Kidney glomerular epithelial cell (primary cell): ENCODE measurements at regions not wholly inside any gene's neighbourhood (a gene's known extent, or its start where the extent isn't known, plus 50 kb on each side); places are given as distances from the start of the nearest gene placed in this dataset.
"Not testable (repeated sequence)": the region's sequence is repeated elsewhere in the genome, so short reads cannot be mapped to it uniquely, and the experiment has no call there.

Experiments used
- DNase-seq: peaks from one replicate; lab custom pipeline; 2025; lab: John Stamatoyannopoulos, UW

DNA sequence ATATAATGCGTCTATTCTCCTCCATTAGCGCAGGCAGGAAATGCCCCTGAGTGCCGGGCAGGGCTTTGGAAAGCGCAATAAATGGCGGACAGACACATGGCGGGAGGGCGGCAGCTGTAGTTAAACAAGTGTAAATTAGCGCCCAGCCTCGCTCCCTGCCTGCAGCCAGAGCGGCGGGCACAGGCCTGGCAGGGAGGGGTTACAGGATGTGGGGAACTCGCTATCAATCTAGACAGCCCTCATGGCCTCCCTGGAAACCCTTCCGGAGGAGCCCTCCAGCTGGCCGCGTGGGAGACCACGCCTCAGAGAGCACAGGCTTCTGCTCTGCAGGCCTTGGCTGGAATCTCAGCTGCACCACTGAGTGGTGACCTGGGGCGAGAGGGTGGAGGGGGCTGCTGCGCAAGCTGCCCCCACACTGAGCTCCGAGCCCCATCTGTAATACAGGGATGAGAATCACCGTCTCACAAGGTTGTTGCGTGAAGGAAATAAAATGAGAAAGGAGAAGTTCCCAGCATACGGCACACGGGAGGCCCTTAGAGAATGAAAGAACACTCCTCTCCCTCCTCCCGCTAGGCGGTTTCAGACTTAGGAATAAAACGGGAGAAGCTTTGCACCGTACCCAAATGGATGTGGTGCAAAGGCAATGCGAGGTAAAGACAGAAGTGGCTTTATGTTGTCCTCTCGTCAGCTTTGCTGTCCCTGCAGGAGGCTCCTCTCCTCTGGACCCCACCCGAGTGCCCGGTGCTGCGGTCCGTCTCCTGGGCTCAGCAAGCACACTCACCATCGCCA, 167.2 kb upstream of the POU3F1 start:
- peak; percentile 4 for DNase-seq

DNA sequence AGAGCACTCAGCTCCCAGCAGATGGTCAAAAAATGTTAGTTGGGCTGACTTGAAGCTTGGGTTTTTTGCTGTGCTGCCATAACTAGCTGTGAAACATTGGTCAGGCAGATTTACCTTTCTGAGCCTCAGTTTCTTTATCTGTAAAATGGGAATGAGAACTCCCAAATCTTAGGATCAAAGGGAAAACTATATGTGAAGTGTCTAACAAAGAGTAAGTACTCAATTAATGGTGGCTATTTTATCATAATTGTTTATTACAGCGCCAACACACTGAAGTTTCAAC, 164.2 kb upstream of the POU3F1 start:
- DNase-seq: no peak

DNA sequence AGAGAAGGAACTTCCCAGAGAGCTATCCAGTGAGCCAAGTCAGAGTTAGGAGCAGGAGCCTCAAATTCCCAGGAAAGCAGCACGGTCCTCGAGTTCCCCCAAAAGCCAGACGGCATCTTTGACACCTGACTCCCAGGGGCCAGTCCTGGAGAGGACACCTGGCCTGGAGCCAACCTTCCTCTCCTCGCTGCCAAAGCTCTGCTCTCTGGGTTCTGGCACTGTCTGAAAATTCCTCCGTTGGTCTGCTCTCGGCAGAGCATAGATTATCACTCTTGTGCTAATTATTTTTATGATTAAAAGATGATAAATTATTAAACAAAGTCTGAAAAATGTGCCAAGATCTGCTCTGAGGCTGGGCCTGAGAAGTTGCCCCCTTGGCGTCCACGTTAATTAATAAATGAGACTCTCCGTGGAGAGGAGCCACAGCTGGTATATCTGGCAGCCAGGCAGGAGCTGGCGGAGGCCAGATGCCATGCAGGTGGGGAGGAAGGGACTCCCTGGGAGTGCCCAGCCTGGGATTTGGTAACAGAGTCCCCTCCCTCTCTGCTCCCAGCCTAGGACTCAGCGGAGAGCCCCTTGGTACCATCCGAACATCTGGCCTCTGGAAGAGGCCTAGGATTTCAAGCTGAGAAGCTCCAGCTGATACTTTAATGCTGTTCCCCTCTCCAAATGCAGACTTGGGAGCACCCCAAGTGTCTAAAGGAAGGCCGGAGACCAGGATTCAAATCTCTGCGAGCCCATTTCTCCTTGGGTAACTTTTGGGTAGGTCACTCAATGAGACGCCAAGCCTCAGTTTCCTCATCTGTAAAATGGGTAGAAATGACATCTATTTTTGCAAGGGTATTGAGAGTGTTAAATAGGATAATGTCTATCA, 163.7 kb upstream of the POU3F1 start:
- DNase-seq: no peak

DNA sequence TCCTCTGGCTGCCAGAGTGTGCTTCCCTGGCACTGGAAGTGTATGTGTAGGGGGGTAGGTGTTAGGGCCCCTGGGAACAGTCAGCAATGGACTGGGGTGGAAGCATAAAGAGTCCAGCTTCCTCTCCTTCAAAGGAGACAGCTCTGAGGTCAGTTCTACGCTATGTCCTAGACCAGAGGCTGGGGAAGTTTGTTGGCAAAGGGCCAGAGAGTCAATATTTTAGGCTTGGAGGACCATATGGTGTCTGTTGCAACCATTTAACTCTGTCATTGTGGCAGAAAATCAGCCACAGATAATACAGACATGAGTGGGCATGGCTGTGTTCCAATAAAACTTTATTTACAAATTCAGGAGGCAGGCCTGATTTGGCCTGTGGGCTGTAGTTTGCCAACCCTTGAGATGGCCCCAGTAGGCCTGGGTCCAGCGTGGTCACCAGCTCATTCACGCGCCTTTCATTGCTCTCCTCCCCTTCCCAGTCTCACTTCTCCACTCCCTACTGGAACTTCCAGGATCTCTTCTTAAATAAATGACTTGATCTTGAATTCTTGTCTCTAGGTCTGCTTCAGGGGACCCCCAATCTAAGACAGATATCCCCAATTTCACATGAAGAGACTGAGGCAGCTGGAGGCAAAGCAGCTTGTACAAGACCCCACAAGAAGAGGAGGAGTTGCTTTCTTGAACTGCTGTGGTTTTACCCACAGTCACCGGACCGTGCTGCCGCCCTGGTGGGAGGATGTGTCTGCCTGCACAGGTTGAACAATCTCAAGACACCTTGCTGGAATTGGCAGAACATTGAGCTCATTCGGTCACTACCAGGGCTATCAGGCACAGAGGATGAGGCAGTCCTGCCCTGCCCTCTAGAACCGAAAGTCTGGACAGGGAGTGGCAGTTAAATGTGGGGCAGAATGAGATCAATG, 162.4 kb upstream of the POU3F1 start:
- DNase-seq: no peak

DNA sequence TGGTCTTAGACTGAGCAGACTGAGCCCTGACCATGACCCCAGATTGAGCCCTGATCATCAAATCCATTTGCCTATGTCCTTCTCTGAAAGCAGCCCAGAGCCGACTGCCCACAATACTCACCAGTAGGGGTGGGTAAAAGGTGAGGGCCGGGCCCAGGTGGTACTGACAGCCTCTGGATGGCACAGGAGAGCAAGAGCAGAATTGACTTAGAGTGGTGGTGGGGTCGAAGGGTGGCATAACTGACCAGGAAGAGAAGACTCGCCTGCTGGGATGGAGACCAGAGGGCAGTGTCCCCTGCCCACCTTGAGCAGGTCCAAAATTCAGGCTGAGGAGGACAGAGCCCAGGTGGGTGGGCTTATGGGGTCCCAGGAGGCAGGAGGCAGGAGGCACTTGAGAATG, 161.3 kb upstream of the POU3F1 start:
- DNase-seq: no peak

DNA sequence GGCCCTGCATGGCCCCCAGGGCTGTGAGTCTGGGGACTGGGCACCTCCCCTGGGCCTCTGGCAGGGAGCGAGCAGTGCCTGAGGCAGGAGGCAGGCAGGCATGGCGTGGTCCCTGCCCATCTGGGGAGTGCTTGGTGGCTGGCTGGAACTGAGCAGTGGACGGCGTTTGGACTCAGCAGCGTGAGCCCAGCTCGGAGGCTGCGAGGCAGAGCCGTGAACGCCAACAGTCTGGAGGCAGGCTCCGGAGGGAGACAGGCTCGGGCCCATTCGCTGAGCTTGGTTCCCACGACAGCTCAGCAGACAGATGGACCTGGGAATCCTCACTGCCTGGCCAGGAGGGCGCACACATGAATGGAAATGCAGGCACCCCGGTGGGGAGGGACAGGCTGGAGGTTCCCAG, 160.7 kb upstream of the POU3F1 start:
- no peak for DNase-seq

DNA sequence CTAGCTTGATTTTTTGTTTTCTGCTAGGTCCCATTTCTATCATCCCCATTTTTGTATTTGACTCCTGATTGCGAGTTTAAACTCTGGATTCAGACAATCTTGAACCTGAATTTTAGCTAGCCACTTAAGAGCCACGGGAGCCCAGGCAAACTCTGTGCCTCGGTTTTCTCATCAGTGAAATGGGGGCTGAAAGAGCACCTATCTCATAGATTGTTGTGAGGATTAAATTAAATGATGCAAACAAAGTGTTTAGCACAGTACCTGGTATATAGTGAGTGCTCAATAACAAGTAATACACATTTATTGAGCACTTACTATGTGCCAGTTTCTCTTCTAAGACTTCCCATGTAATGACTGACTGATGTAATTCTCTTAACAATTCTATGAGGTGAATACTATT, 158.1 kb upstream of the POU3F1 start:
- no peak for DNase-seq

DNA sequence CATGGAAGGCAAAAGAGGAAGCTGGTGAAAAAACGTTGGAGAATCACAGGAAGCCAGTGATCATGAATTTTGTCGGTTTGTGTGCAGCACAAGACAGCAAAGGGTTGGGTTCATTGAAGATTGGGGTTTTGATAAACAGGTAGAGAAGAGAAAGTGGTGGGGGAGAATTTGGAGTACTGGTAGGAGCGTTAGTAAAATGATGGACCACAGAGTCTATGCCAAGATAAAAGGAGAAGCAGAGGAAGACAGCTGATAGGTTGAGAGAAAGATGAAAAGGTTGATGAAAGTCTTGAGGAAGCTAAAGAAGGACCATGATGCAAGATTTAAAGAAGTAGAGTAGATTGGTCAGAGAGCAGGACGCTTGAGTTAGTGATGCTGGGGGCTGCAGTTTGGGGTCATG, 156.8 kb upstream of the POU3F1 start:
- DNase-seq: no peak

DNA sequence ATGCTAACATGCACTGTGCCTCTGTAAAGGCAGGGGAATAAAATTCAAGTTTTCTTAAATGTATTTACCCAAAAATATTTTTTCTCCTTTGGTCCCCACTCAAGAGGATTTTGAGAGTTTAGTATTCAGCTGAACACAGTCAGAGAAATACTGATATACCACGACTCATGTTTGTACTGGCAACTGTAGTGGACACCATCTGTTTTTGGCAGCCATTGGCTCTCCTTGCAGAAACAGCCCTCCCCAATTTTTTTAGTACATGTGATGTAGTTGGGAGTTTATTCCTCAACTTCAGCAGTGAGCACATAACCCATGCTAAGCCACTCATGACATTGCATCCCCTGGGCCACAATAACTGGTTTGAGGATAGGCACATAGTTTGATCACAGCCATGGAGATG, 154.8 kb upstream of the POU3F1 start:
- no peak for DNase-seq

DNA sequence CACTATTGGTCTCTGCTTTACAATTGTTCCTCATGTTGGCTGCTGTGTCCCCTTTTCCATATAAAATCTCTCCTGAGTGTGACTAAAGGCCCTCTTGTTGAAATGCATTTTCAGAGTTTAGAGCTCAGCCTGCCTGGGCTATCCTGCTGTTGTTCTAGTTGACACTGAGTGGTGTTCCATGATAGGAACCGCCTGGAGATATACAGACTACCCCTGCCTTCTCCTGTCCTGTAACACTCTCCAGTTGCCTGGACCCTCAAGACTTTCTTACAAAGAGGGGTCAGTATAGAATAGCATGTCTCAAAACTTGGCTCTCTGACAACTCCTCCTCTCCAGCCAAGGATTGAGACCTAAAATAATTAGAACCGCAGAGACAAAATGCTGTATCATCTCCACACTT, 152.0 kb upstream of the POU3F1 start:
- no peak for DNase-seq

DNA sequence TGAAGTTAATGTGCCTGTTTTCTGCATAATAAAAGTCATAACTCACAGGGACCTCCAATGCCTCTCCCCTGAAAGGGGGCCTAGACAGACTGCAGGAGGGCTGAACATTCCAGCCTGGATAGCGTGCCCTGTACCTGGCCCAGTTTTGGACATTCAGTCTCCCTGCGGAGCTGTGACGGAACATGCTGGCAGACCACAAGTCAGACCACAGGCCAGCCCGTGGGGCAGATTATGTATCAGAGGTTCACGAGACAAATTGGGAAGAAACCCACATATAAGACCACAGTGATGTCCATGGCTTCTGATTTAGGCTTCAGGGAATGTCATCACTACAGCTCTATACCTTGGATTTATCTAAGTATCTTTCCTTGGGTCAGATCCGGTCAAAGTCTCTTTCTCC, 151.5 kb upstream of the POU3F1 start:
- DNase-seq: no peak

DNA sequence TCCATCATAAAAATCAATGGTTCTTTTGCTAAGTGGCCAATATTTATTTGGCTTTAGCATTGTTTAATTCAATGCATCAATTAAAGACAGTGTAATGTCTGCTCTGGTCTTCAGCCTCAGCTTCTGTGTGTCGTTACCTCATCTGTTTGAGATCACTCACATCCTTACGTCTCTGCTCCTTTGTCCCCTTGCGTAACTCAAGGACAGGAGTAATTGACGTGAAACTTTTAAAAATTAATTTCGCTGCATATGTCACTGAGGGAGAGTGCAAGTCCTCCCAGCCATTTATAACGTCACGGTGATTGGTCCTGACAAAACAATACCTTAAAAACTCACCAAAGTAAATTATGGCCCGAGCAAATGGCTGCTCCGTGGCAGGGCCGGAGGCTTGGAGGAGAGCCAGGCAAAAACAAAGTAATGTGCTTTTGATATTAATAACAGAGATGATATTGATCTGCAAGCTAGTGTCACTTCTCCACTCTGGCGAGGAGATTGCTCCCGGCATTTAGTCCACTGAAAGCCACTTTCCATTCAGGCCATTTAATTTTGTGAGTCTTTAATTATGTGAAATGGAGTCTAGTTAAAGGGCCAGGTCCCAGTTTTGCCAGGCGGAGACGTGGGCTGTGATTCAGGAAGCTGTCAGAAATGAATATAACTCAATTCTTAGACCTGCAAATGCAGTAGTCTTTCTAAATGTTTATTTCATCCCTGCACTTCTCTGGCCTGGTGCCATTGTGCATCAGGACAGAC, 150.9 kb upstream of the POU3F1 start:
- DNase-seq: no peak

DNA sequence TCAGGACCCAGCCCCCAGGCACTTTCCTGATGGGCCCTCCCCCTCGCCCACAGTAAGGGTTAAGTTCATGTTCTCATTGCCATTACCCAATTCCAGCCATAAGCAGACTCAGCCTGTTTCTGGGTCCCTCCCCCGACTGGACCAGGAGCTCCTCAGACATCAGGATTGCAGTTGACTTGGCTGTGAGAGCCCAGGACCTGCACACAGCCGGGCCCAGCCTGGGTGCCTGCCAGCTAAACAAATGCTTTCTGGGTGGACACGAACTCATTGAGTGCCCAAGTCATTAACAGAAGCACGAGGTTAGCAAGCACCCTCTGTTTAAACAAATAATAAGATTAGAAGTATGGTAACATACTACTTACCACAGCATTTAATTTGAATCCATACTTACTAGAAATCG, 147.9 kb upstream of the POU3F1 start:
- no peak for DNase-seq

DNA sequence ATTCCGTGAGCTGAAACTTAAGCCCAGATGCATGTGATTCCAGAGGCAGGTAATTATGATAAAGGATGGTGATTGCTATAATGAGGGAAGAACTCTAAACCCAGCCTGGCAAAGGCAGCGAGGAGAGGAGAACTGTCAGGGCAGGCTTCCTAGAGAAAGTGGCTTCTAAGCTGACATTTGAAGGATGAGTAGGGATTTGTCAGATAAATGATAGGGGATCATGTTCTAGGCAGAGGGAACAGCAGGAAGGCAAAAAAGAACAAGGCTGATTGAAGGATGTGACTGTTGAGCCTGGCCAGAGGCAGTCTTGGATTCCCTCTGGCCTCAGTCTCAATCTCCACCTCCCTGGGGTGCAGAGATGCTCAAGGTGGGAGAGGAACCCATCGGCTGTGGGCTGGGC, 146.4 kb upstream of the POU3F1 start:
- DNase-seq: no peak

DNA sequence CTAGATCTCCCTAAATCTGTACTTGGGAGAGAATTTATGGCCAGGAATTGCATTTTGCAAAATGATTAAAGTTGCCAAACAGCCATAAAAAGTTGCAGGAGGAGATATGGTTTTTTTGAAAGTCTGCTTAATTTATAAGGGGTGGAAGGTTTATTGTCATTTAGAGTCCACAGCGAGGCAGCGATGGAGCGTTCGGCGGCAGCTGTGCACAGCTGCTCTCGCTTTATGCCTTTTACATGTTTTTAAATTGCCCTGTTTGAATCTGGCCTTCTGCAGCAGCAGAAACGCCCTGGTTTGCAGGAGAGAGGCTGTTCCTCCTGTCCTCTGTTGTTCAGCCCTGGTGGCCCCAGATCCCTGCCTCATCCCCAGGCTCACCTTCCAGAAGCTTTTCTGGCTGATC, 144.9 kb upstream of the POU3F1 start:
- DNase-seq: no peak

DNA sequence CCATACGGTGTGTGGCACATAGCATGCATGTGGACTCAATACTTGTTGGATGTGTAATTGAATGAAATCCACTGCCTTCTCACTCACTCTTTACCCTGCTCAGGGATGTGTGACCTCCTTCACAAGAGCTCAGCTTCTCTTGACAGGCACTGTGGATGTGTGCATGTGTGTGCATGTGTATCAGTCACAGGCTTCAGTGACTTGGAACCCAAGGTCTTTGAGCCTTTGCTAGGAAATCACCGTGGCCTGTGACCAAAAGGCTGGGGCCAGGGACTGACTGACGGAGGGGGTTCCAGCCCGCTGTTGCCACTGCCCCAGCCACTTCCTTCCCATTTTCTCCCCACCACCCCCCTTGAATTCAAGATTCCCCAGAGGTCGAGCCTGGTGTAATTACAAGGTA, 144.4 kb upstream of the POU3F1 start:
- DNase-seq: no peak

DNA sequence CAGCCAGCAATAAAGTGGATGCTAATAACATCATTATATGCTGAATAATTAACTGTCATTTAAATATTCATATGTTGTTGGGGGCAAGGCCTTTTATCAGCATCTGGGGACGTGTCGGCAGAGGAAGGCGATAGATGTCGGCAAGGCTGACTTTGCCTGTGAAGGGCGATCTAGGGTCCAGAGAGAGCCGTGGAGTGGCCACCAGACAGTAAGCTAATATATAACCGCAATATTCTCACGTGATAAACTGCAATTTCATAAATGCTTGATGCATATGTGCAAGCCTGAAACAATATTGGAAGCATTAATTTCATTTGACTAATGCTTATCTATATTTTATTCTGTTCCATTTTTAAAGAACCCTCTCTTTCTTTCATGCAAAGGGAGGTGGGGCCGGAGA, 141.0 kb upstream of the POU3F1 start:
- no peak for DNase-seq

DNA sequence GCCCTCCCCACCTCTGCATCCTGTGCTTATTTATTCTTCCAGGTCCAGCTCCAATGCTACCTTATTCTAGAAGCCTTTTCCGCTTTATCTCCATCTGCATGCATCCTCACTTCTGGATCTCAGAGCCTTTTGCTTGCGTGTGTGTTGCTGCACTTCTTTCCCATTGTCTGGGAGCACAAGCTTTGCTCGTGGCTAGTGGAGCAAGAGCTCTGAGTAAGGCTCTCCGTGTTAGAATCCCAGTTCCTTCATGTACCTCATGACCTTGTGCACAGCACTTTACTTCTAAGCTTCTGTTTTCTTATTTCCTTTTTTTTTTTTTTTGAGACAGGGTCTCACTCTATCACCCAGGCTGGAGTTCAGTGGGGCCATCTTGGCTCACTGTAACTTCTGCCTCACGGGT, 140.0 kb upstream of the POU3F1 start:
- DNase-seq: no peak

DNA sequence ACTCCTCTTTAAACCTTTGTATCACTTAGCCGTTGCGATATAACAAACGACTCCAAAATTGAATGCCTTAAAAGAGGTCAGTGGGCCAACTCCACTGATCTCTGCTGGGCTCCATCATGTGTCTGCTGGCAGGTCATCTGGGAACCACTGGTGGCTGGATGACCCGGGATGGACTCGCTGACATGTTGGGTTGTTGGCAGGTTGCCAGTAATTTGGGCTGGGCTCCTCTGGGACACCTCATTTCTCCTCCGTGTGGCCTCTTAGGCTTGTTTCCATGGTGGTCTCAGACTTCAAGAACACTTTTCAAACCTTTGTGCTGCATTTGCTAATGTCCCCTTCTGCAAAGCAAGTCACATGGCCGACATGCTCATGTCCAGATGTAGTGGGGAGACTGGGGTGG, 139.3 kb upstream of the POU3F1 start:
- DNase-seq: no peak

DNA sequence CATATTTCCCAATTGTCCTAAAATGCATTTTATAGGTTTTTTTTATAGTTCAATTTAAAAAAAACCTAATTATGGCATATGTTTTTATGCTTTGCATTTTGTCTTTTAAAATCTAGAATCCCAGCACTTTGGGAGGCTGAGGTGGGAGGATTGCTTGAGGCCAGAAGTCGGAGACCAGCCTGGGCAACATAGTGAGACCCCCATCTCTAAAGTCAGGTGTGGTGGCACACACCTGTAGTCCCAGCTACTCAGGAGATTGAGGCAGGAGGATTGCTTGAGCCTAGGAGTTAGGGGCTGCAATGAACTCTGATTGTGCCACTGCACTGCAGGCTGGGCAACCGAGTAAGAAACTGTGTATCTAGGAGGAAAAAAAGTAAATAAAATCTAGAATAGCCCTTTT, 137.2 kb upstream of the POU3F1 start:
- DNase-seq: no peak

DNA sequence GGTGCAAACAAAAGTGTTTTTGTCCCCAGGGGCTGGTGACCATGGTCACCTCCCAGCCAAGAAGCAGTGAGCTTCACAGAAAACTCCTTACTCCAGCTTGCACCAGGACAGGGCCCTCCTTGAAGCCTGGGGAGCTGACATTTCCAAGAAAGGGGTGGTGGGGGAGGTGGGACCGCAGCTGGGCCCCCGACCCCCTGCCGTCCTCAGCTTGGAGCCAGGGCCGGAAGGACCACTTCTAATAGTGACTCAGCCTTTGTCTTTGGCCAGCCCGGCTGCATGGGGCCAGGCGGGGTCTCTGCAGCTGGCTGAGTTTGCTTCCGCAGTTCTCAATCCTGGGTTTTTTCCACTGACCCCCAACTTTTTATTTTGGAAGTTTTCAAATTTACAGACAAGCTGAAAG, 136.5 kb upstream of the POU3F1 start:
- DNase-seq: no peak

DNA sequence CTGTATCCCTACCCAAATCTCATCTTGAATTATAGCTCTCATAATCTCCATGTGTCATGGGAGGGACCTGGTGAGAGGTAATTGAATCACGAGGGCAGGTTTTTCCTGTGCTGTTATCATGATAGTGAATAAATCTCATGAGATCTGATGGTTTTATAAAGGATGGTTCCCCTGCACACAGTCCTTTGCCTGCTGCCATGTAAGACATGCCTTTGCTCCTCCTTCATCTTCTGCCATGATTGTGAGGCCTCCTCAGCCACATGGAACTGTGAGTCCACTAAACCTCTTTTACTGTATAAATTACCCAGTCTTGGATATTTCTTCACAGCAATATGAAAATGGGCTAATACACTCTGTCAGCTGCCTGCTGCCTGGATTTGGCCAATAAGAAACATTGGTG, 133.8 kb upstream of the POU3F1 start:
- DNase-seq: not testable (repeated sequence)
